CD8-positive, alpha-beta memory T cell (primary cell): ENCODE measurements at regions not wholly inside any gene's neighbourhood (a gene's known extent, or its start where the extent isn't known, plus 50 kb on each side); places are given as distances from the start of the nearest gene placed in this dataset.
"Not testable (repeated sequence)": the region's sequence is repeated elsewhere in the genome, so short reads cannot be mapped to it uniquely, and the experiment has no call there.

ENCODE experiments used
- CTCF ChIA-PET: fragments of 350-600 bp; sonication (Branson Sonifier 250); formaldehyde crosslinking; loops from one replicate; lab custom pipeline; 2021; ENCODE audit warnings: antibody characterized with exemption; lab: Charles Lee
- POLR2A ChIA-PET: fragments of 350-600 bp; sonication (Branson Sonifier 250); formaldehyde crosslinking; loops from one replicate; lab custom pipeline; 2021; ENCODE audit warnings: antibody characterized with exemption; lab: Charles Lee
- DNase-seq, 5 donors: peaks; one replicate each; pipeline versions ENCODE4 v3.0.0 to v3.0.0-alpha.2; 2020 to 2022; ENCODE audit warnings: mixed read lengths in 1 of 5
- H3K27ac ChIP-seq: one replicate; pipeline ENCODE4 v1.7.0; 2013; ENCODE audit warnings: low read depth, mild to moderate bottlenecking, low read length, moderate library complexity
- H3K27me3 ChIP-seq: 2 replicates; pipeline ENCODE4 v1.7.0; 2013; ENCODE audit warnings: low read length, mild to moderate bottlenecking; ENCODE audit not compliant: insufficient read depth, poor library complexity, severe bottlenecking
- H3K36me3 ChIP-seq: 2 replicates; pipeline ENCODE4 v1.7.0; 2013; ENCODE audit warnings: mild to moderate bottlenecking, low read length, moderate library complexity; ENCODE audit not compliant: insufficient read depth
- H3K4me1 ChIP-seq: 2 replicates; pipeline ENCODE4 v1.7.0; 2013; ENCODE audit warnings: mild to moderate bottlenecking, low read length, moderate library complexity; ENCODE audit not compliant: insufficient read depth
- H3K4me3 ChIP-seq: 2 replicates; pipeline ENCODE4 v1.7.0; 2013; ENCODE audit warnings: mild to moderate bottlenecking, low read length
- H3K9me3 ChIP-seq: 2 replicates; pipeline ENCODE4 v1.7.0; 2013; ENCODE audit warnings: mild to moderate bottlenecking, low read length
- H3K27ac Mint-ChIP-seq, 8 donors: one replicate each; pipeline ENCODE4 v1.8.0; 2020 to 2021; ENCODE audit warnings: mixed read lengths in 8 of 8, mild to moderate bottlenecking in 6 of 8, inconsistent platforms in 3 of 8, moderate library complexity in 3 of 8
- H3K27me3 Mint-ChIP-seq, 2 donors: one replicate each; pipeline ENCODE4 v1.8.0; 2020 to 2021; ENCODE audit warnings: mixed read lengths in 2 of 2, mild to moderate bottlenecking in 1 of 2, moderate library complexity in 1 of 2
- H3K36me3 Mint-ChIP-seq, 3 donors: one replicate each; pipeline ENCODE4 v1.8.0; 2020 to 2021; ENCODE audit warnings: mixed read lengths in 3 of 3, inconsistent platforms in 1 of 3, mild to moderate bottlenecking in 1 of 3
- H3K4me1 Mint-ChIP-seq, 3 donors: one replicate each; pipeline ENCODE4 v1.8.0; 2020 to 2021; ENCODE audit warnings: mixed read lengths in 3 of 3, inconsistent platforms in 1 of 3, mild to moderate bottlenecking in 1 of 3
- H3K4me3 Mint-ChIP-seq, 7 donors: one replicate each; pipeline ENCODE4 v1.8.0; 2020 to 2021; ENCODE audit warnings: mixed read lengths in 7 of 7, mild to moderate bottlenecking in 6 of 7, moderate library complexity in 4 of 7, inconsistent platforms in 2 of 7
- H3K9me3 Mint-ChIP-seq, 5 donors: one replicate each; pipeline ENCODE4 v1.8.0; 2020 to 2022; ENCODE audit warnings: mixed read lengths in 5 of 5, mild to moderate bottlenecking in 3 of 5, moderate library complexity in 2 of 5, inconsistent platforms in 1 of 5

- H3K9me3 ChIP-seq, result no peaks in the 10 kb centered on the region
- no peaks in the 10 kb centered on the region for H3K36me3 ChIP-seq
- CTCF ChIA-PET, result no interaction called here
- no peaks in the 10 kb centered on the region for H3K4me1 ChIP-seq
- no peak for DNase-seq
- POLR2A ChIA-PET, result no interaction called here
- no peaks in the 10 kb centered on the region for H3K27me3 ChIP-seq
- H3K4me3 Mint-ChIP-seq, result no peak overlapping the region
- H3K36me3 Mint-ChIP-seq, result no peaks in the 10 kb centered on the region
- no peak overlapping the region for H3K27ac Mint-ChIP-seq
- no peak overlapping the region for H3K4me3 ChIP-seq
- no peaks in the 10 kb centered on the region for H3K27me3 Mint-ChIP-seq
- H3K4me1 Mint-ChIP-seq, result no peaks in the 10 kb centered on the region
- no peak overlapping the region for H3K27ac ChIP-seq
- peaks cover 0 to 13% (median 1%) of the 10 kb centered on the region in 5 donors for H3K9me3 Mint-ChIP-seq
Measured at GRCh38 chr6:153465050-153465449, 334.0 kb upstream of the RGS17 start.

DNA sequence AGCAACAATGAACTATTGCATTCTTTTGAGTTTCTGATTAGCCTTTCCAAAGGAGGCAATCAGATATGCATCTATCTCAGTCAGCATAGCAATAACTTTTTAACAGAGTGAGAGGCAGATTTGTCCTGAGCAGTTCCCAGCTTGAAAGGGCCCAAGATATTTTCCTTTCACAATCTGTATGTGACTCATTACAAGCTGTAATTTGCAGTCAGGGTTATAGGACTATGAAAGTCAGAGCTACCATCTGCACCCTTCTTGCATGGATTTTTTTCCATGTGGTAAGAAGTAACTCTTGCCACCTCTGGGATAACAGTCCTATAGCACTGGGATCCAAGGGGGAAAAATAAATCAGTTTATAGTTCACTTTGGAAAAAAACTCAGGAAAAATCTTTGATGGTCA lies 318.2 kb upstream of the RGS17 start:
- Mint-ChIP-seq H3K36me3 (no peaks in the 10 kb centered on the region), H3K4me1 (no peaks in the 10 kb centered on the region), H3K27ac (no peak overlapping the region), H3K9me3 (peaks cover 0 to 18% (median 2%) of the 10 kb centered on the region in 5 donors), H3K4me3 (no peak overlapping the region), H3K27me3 (no peaks in the 10 kb centered on the region)
- no peaks in the 10 kb centered on the region for H3K9me3 ChIP-seq
- DNase-seq, result no peak
- H3K4me3 ChIP-seq, result no peak overlapping the region
- no peaks in the 10 kb centered on the region for H3K36me3 ChIP-seq
- CTCF ChIA-PET, result no interaction called here
- no peak overlapping the region for H3K27ac ChIP-seq
- no peaks in the 10 kb centered on the region for H3K27me3 ChIP-seq
- no peaks in the 10 kb centered on the region for H3K4me1 ChIP-seq
- POLR2A ChIA-PET, result no interaction called here

- POLR2A ChIA-PET, H3K27me3 ChIP-seq, H3K4me1 ChIP-seq, CTCF ChIA-PET, H3K4me1 Mint-ChIP-seq, H3K36me3 ChIP-seq, H3K4me3 Mint-ChIP-seq, H3K36me3 Mint-ChIP-seq, H3K27ac Mint-ChIP-seq, H3K27me3 Mint-ChIP-seq, DNase-seq, H3K9me3 ChIP-seq, H3K27ac ChIP-seq, H3K4me3 ChIP-seq: not testable (repeated sequence)
- H3K9me3 Mint-ChIP-seq, result peaks cover 0 to 18% (median 3%) of the 10 kb centered on the region in 5 donors
Measured at GRCh38 chr6:153442749-153443148, 311.7 kb upstream of the RGS17 start.

DNA sequence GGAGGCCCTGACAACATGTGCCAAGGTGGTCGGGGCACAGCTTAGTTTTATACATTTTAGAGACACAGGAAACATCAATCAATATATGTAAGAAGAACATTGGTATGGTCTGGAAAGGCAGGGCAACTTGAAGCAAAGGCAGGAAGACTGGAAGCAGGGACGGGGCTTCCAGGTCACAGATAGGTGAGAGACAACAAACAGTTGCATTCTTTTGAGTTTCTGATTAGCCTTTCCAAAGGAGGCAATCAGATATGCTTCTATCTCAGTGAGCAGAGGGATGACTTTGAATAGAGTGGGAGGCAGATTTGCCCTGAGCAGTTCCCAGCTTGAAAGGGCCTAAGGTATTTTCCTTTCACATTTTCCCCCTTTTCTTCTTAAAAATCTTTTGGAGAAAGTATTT lies 311.0 kb upstream of the RGS17 start:
- Histone ChIP-seq H3K4me3 (no peak overlapping the region), H3K27ac (no peak overlapping the region), H3K36me3 (no peaks in the 10 kb centered on the region), H3K27me3 (no peaks in the 10 kb centered on the region), H3K9me3 (no peaks in the 10 kb centered on the region), H3K4me1 (no peaks in the 10 kb centered on the region)
- no peaks in the 10 kb centered on the region for H3K27me3 Mint-ChIP-seq
- no peak for DNase-seq
- no peaks in the 10 kb centered on the region for H3K36me3 Mint-ChIP-seq
- no peak overlapping the region for H3K27ac Mint-ChIP-seq
- POLR2A ChIA-PET, result no interaction called here
- CTCF ChIA-PET, result no interaction called here
- H3K9me3 Mint-ChIP-seq, result peaks cover 0 to 18% (median 3%) of the 10 kb centered on the region in 5 donors
- H3K4me3 Mint-ChIP-seq, result no peak overlapping the region
- no peaks in the 10 kb centered on the region for H3K4me1 Mint-ChIP-seq

DNA sequence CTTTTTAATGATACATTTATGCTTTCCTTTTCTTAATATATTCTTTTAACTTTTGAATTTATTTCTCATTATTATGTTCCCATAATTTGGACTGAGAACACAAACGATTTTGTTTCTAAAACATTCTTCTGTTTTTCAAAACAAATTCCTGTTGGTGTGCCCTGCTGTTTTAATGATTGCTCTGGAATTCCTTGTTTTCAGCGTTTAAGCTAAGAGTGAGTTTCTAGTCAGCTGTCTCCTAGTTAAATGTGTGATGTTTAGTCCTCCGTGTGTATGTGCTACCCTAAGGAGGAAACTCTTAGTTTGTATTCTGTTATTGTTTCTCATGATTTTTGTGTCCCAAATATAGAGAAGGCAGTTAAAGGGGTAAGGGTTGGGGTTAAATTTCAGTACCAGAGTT lies 306.1 kb upstream of the RGS17 start:
- Histone ChIP-seq H3K27ac (no peak overlapping the region), H3K36me3 (no peaks in the 10 kb centered on the region), H3K9me3 (no peaks in the 10 kb centered on the region), H3K4me1 (no peaks in the 10 kb centered on the region), H3K4me3 (no peak overlapping the region), H3K27me3 (no peaks in the 10 kb centered on the region)
- DNase-seq, result no peak
- H3K36me3 Mint-ChIP-seq, result no peaks in the 10 kb centered on the region
- ChIA-PET POLR2A (no interaction called here), CTCF (no interaction called here)
- no peak overlapping the region for H3K27ac Mint-ChIP-seq
- H3K4me1 Mint-ChIP-seq, result no peaks in the 10 kb centered on the region
- H3K4me3 Mint-ChIP-seq, result no peak overlapping the region
- no peaks in the 10 kb centered on the region for H3K27me3 Mint-ChIP-seq
- peaks cover 0 to 7% (median 0%) of the 10 kb centered on the region in 5 donors for H3K9me3 Mint-ChIP-seq

DNA sequence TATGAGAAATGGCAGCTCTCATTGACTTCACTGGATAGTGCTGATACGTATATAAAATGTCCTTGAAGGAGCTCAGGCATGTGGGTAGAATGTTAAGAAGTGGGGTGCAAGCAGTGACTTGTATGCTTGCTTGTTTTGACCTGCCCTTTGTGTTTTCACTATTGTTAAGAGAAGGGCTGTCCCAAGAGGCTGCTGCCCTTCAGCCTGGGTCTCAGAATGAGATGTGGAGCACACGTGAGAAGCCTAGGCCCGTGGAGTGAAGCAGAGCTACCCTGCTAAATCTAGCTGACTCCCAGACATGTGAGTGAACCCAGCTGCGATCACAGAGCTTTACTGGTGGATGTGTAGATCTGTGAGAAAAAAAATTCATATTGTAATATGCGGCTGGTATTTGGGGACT lies 305.3 kb upstream of the RGS17 start:
- Histone ChIP-seq H3K9me3 (no peaks in the 10 kb centered on the region), H3K4me3 (no peak overlapping the region), H3K4me1 (no peaks in the 10 kb centered on the region), H3K36me3 (no peaks in the 10 kb centered on the region), H3K27me3 (no peaks in the 10 kb centered on the region), H3K27ac (no peak overlapping the region)
- H3K27ac Mint-ChIP-seq, result no peak overlapping the region
- no peaks in the 10 kb centered on the region for H3K4me1 Mint-ChIP-seq
- no peaks in the 10 kb centered on the region for H3K36me3 Mint-ChIP-seq
- ChIA-PET POLR2A (no interaction called here), CTCF (no interaction called here)
- no peaks in the 10 kb centered on the region for H3K27me3 Mint-ChIP-seq
- H3K4me3 Mint-ChIP-seq, result no peak overlapping the region
- peaks cover 0 to 3% (median 0%) of the 10 kb centered on the region in 5 donors for H3K9me3 Mint-ChIP-seq
- no peak for DNase-seq

- Histone ChIP-seq H3K4me1 (no peaks in the 10 kb centered on the region), H3K27ac (no peak overlapping the region), H3K9me3 (no peaks in the 10 kb centered on the region), H3K4me3 (no peak overlapping the region), H3K36me3 (no peaks in the 10 kb centered on the region), H3K27me3 (no peaks in the 10 kb centered on the region)
- Mint-ChIP-seq H3K4me3 (no peak overlapping the region), H3K27me3 (no peaks in the 10 kb centered on the region), H3K27ac (no peak overlapping the region), H3K9me3 (peaks cover 0 to 3% (median 0%) of the 10 kb centered on the region in 5 donors), H3K36me3 (no peaks in the 10 kb centered on the region), H3K4me1 (no peaks in the 10 kb centered on the region)
- CTCF ChIA-PET, result no interaction called here
- POLR2A ChIA-PET, result no interaction called here
- no peak for DNase-seq
Measured at GRCh38 chr6:153435787-153436186, 304.7 kb upstream of the RGS17 start.

GRCh38 chr6:153425536-153425935 lies 294.5 kb upstream of the RGS17 start:
- DNase-seq, result no peak
- H3K9me3 Mint-ChIP-seq, result peaks cover 0 to 4% (median 0%) of the 10 kb centered on the region in 5 donors
- no peak overlapping the region for H3K4me3 Mint-ChIP-seq
- no peak overlapping the region for H3K4me3 ChIP-seq
- no peaks in the 10 kb centered on the region for H3K36me3 Mint-ChIP-seq
- ChIA-PET POLR2A (no interaction called here), CTCF (no interaction called here)
- no peaks in the 10 kb centered on the region for H3K4me1 Mint-ChIP-seq
- H3K27ac Mint-ChIP-seq, result no peak overlapping the region
- H3K27me3 Mint-ChIP-seq, result no peaks in the 10 kb centered on the region
- no peaks in the 10 kb centered on the region for H3K9me3 ChIP-seq
- H3K27me3 ChIP-seq, result no peaks in the 10 kb centered on the region
- H3K36me3 ChIP-seq, result no peaks in the 10 kb centered on the region
- H3K27ac ChIP-seq, result no peak overlapping the region
- H3K4me1 ChIP-seq, result no peaks in the 10 kb centered on the region
